ENCODE measurements at regions not wholly inside any gene's neighbourhood (a gene's known extent, or its start where the extent isn't known, plus 50 kb on each side); places are given as distances from the start of the nearest gene placed in this dataset.

DNA sequence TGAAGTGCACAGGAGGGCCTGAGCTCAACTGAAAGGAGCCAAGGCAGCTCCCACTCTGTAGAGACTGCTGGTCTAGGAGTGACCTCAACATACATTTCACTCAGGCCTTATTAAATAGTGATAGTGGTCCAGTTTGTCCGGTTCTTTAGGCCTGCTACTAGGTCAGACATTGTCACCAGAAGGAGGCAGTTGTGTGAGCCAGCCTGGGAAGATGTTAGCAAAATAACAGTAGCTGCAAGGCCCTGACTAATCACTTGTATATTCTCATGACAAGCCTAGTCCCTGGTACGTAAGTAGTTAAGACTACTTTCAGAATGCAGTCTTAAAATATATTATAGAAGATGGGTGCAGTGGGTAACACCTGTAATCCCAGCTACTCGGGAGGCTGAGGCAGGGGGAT is 264.0 kb upstream of the CAMK1G start:
- TF ChIP-seq, protein P1, sequence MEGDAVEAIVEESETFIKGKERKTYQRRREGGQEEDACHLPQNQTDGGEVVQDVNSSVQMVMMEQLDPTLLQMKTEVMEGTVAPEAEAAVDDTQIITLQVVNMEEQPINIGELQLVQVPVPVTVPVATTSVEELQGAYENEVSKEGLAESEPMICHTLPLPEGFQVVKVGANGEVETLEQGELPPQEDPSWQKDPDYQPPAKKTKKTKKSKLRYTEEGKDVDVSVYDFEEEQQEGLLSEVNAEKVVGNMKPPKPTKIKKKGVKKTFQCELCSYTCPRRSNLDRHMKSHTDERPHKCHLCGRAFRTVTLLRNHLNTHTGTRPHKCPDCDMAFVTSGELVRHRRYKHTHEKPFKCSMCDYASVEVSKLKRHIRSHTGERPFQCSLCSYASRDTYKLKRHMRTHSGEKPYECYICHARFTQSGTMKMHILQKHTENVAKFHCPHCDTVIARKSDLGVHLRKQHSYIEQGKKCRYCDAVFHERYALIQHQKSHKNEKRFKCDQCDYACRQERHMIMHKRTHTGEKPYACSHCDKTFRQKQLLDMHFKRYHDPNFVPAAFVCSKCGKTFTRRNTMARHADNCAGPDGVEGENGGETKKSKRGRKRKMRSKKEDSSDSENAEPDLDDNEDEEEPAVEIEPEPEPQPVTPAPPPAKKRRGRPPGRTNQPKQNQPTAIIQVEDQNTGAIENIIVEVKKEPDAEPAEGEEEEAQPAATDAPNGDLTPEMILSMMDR (IDR thresholded peaks at IDR 0.05), result no peak
- TF ChIP-seq POLR2A (IDR thresholded peaks at IDR 0.05), result no peak
